ENCODE measurements at regions not wholly inside any gene's neighbourhood (a gene's known extent, or its start where the extent isn't known, plus 50 kb on each side); places are given as distances from the start of the nearest gene placed in this dataset.

- Histone ChIP-seq H3K9me3 (ENCODE audit: control insufficient read depth, insufficient read depth, low read depth, low read length) (no peaks in the 10 kb centered on the region), H3K4me1 (ENCODE audit: control insufficient read depth, insufficient read depth, low read length) (peaks cover 3% of the 10 kb centered on the region; the same call in 1 of the 2 replicates), H3K27ac (ENCODE audit: extremely low read depth, low read depth, low read length) (no peak overlapping the region), H3K36me3 (ENCODE audit: control insufficient read depth in 2 of 2, insufficient read depth in 1 of 2, low read length in 2 of 2) (no peaks in the 10 kb centered on the region), H3K4me3 (ENCODE audit: low read depth, low read length) (no peak overlapping the region)
- TF ChIP-seq ZNF843 (tag by site-specific recombination; IDR thresholded peaks at IDR 0.05) (0 out of 2 replicates have a peak, but pooled peaks have one; percentile 27), TRIM28 (IDR thresholded peaks at IDR 0.05; ENCODE audit: borderline replicate concordance, low read length) (peak; percentile 30; the same call in 1 of the 2 replicates), SP7 (tag by site-specific recombination; IDR thresholded peaks at IDR 0.05) (peak; percentile 70; the same call in 1 of the 2 replicates), ZNF629 (tag by site-specific recombination; IDR thresholded peaks at IDR 0.05) (peak; percentile 60), ZNF2 (tag by site-specific recombination; IDR thresholded peaks at IDR 0.05) (0 out of 2 replicates have a peak, but pooled peaks have one; percentile 31), GLIS1 (tag by site-specific recombination; IDR thresholded peaks at IDR 0.05) (peak; percentile 51), ZNF626 (tag by site-specific recombination; IDR thresholded peaks at IDR 0.05) (no peak), ZNF175 (tag by site-specific recombination; IDR thresholded peaks at IDR 0.05) (no peak), ZNF660 (tag by site-specific recombination; IDR thresholded peaks at IDR 0.05) (peak; percentile 37; the same call in 1 of the 2 replicates), WT1 (tag by site-specific recombination; IDR thresholded peaks at IDR 0.05) (peak; percentile 22; the same call in 1 of the 2 replicates), ZNF341 (tag by site-specific recombination; IDR thresholded peaks at IDR 0.05; ENCODE audit: low read depth) (0 out of 2 replicates have a peak, but pooled peaks have one; percentile 23), ZNF169 (tag by site-specific recombination; IDR thresholded peaks at IDR 0.05) (no peak), ZNF600 (tag by site-specific recombination; IDR thresholded peaks at IDR 0.05) (peak; percentile 64)
- POLR2A ChIA-PET, result interaction anchor here (0.9 to 1.5 kb wide), 3 partner anchors 9 to 65 kb away, joined by 3 to 4 read pairs (median 4); partner anchors contain the start of gene RPS6KA2
- CTCF ChIA-PET, result interaction anchor here (0.6 kb wide), 1 partner anchor 176 kb away, joined by 3 read pairs; no protein-coding TSS in a partner anchor
These were observed 64.1 kb upstream of the RPS6KA2 start for GRCh38 chr6:166691199-166691598.

GRCh38 chr6:166689687-166690086 is 62.6 kb upstream of the RPS6KA2 start:
- no peak for TF ChIP-seq ZNF426 (tag by site-specific recombination; IDR thresholded peaks at IDR 0.05)
- TF ChIP-seq ZNF707 (tag by site-specific recombination; IDR thresholded peaks at IDR 0.05), result no peak
- TF ChIP-seq ZSCAN23 (tag by site-specific recombination; IDR thresholded peaks at IDR 0.05), result no peak
- no peak for TF ChIP-seq ZNF19 (tag by site-specific recombination; IDR thresholded peaks at IDR 0.05; ENCODE audit: low read depth)
- no peak for TF ChIP-seq ZNF660 (tag by site-specific recombination; IDR thresholded peaks at IDR 0.05)
- TF ChIP-seq, protein P1, sequence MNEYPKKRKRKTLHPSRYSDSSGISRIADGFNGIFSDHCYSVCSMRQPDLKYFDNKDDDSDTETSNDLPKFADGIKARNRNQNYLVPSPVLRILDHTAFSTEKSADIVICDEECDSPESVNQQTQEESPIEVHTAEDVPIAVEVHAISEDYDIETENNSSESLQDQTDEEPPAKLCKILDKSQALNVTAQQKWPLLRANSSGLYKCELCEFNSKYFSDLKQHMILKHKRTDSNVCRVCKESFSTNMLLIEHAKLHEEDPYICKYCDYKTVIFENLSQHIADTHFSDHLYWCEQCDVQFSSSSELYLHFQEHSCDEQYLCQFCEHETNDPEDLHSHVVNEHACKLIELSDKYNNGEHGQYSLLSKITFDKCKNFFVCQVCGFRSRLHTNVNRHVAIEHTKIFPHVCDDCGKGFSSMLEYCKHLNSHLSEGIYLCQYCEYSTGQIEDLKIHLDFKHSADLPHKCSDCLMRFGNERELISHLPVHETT (tag by site-specific recombination; IDR thresholded peaks at IDR 0.05), result no peak
- TF ChIP-seq ZNF404 (tag by site-specific recombination; IDR thresholded peaks at IDR 0.05), result no peak
- no peak for TF ChIP-seq ZNF837 (tag by site-specific recombination; IDR thresholded peaks at IDR 0.05)
- TF ChIP-seq ZNF266 (tag by site-specific recombination; IDR thresholded peaks at IDR 0.05; ENCODE audit: low read depth), result no peak
- no peak for TF ChIP-seq KLF9 (tag by site-specific recombination; IDR thresholded peaks at IDR 0.05; ENCODE audit: low read depth)
- no peak for TF ChIP-seq ZNF510 (tag by site-specific recombination; IDR thresholded peaks at IDR 0.05; ENCODE audit: insufficient replicate concordance)
- no peak for TF ChIP-seq ZNF623 (tag by site-specific recombination; IDR thresholded peaks at IDR 0.05)
- no peak overlapping the region for H3K4me3 ChIP-seq (ENCODE audit: low read depth, low read length)
- H3K4me1 ChIP-seq (ENCODE audit: control insufficient read depth, insufficient read depth, low read length), result peaks cover 3% of the 10 kb centered on the region; the same call in 1 of the 2 replicates
- ChIA-PET CTCF (no interaction called here), POLR2A (interaction anchor here (1.4 kb wide), 1 partner anchor 63 kb away, joined by 5 read pairs; the partner anchor contains the start of gene RPS6KA2)
- no peaks in the 10 kb centered on the region for H3K36me3 ChIP-seq (ENCODE audit: control insufficient read depth in 2 of 2, insufficient read depth in 1 of 2, low read length in 2 of 2)
- H3K9me3 ChIP-seq (ENCODE audit: control insufficient read depth, insufficient read depth, low read depth, low read length), result no peaks in the 10 kb centered on the region
- no peak overlapping the region for H3K27ac ChIP-seq (ENCODE audit: extremely low read depth, low read depth, low read length)

Measured in HEK293 (cell line).